Spleen (tissue), 11 donors: ENCODE measurements at regions not wholly inside any gene's neighbourhood (a gene's known extent, or its start where the extent isn't known, plus 50 kb on each side); places are given as distances from the start of the nearest gene placed in this dataset.
"Not testable (repeated sequence)": the region's sequence is repeated elsewhere in the genome, so short reads cannot be mapped to it uniquely, and the experiment has no call there.

ENCODE experiments used
- DNase-seq: peaks from one replicate; pipeline ENCODE4 v3.0.0-alpha.2; 2020
- H3K27ac ChIP-seq, 8 donors: fragments of 200-600 bp; sonication (generic) in 7 of 8; 1 replicate in 4 of 8; 2 replicates in 4 of 8; pipeline versions ENCODE4 v1.5.0 to v1.8.0; 2016 to 2021; ENCODE audit warnings: inconsistent platforms in 4 of 8, mild to moderate bottlenecking in 4 of 8, moderate library complexity in 1 of 8
- H3K27me3 ChIP-seq, 7 donors: fragments of 200-600 bp; sonication (generic) in 6 of 7; replicated peaks in 1 of 7; 1 replicate in 4 of 7; 2 replicates in 3 of 7; pipeline versions ENCODE4 v1.5.0 to v1.8.0; 2016 to 2021; ENCODE audit warnings: inconsistent platforms in 3 of 7, mild to moderate bottlenecking in 1 of 7
- H3K36me3 ChIP-seq, 6 donors: fragments of 200-600 bp; sonication (generic) in 5 of 6; 1 replicate in 4 of 6; 2 replicates in 2 of 6; pipeline versions ENCODE4 v1.5.0 to v1.8.0; 2016 to 2021; ENCODE audit warnings: inconsistent platforms in 2 of 6
- H3K4me1 ChIP-seq, 6 donors: fragments of 200-600 bp; sonication (generic) in 5 of 6; 1 replicate in 3 of 6; 2 replicates in 3 of 6; pipeline versions ENCODE4 v1.5.0 to v1.8.0; 2016 to 2021; ENCODE audit warnings: inconsistent platforms in 3 of 6
- H3K4me3 ChIP-seq, 8 donors: fragments of 200-600 bp; sonication (generic) in 7 of 8; 1 replicate in 4 of 8; 2 replicates in 4 of 8; pipeline versions ENCODE4 v1.5.0 to v1.8.0; 2016 to 2021; ENCODE audit warnings: inconsistent platforms in 4 of 8, mild to moderate bottlenecking in 4 of 8, moderate library complexity in 2 of 8
- H3K9me3 ChIP-seq, 8 donors: fragments of 200-600 bp; sonication (generic) in 7 of 8; 1 replicate in 4 of 8; 2 replicates in 4 of 8; pipeline versions ENCODE4 v1.5.0 to v1.8.0; 2016 to 2021; ENCODE audit warnings: inconsistent platforms in 4 of 8
- CTCF ChIP-seq, 11 experiments: fragments of 200-600 bp in 7 of 11; fragments of 450-650 bp in 4 of 11; sonication (generic) in 4 of 11; IDR thresholded peaks in 8 of 11; conservative IDR thresholded peaks in 3 of 11; 1 replicate in 7 of 11; 2 replicates in 4 of 11; pipeline versions ENCODE4 v1.4.0 to v1.8.0; 2016 to 2021; ENCODE audit warnings: antibody characterized with exemption in 11 of 11, inconsistent platforms in 4 of 11, mild to moderate bottlenecking in 1 of 11
- POLR2A ChIP-seq, 3 donors: fragments of 450-650 bp; IDR thresholded peaks; one replicate each; pipeline ENCODE4 v1.5.1; 2017; ENCODE audit warnings: antibody characterized with exemption in 3 of 3, mild to moderate bottlenecking in 1 of 3
- POLR2AphosphoS5 ChIP-seq, 3 donors: sonication (generic); formaldehyde crosslinking; IDR thresholded peaks; one replicate each; pipeline ENCODE4 v1.5.1; 2017; ENCODE audit warnings: antibody characterized with exemption in 3 of 3
- WGBS, 5 donors: extraction: QIAGEN DNeasy Blood & Tissue Kit in 3 of 5; methylation state at CpG; one replicate each; pipeline versions ENCODE4 v1.1.5 to v1.1.7; 2013 to 2018; 5-methylcytosine and 5-hydroxymethylcytosine counted together
- intact Hi-C: fragments of 100-400 bp; cut with DNase I; formaldehyde crosslinking; loops from one replicate; pipeline ENCODE4 v1.15.0; 2023; ENCODE audit warnings: low total_unique reads
- donor health status: healthy with polysubstance abuse.
- donor health status: DM: no; HTN: no; CAD: no; lungs with moderate emphysema.
- donor health status: DM: no; HTN: no; CAD: no.
- donor health status: Bipolar disorder and iron deficiency.
- donor health status: healthy.
- donor health status: DM: no; HTN: no; CAD: no.
- donor health status: DM: yes; HTN: yes; CAD: no.

GRCh38 chr18:73528066-73528465 lies 619.6 kb downstream of the FBXO15 start:
- intact Hi-C loops = no loop called here
- no peak for DNase-seq
- Histone ChIP-seq H3K27me3 (no peaks in the 10 kb centered on the region), H3K36me3 (no peaks in the 10 kb centered on the region), H3K27ac (no peak overlapping the region), H3K9me3 (peaks cover 0 to 12% (median 0%) of the 10 kb centered on the region in 8 donors), H3K4me3 (no peak overlapping the region), H3K4me1 (no peaks in the 10 kb centered on the region)
- WGBS, 5 donors = 87 to 99% (median 87%) methylated on average over 7 of the region's 7 CpGs
- no peak for TF ChIP-seq CTCF (IDR thresholded peaks at IDR 0.05 in 8 of 11, conservative IDR thresholded peaks at IDR 0.05 in 3 of 11)
- no peak for TF ChIP-seq POLR2A (IDR thresholded peaks at IDR 0.05)

GRCh38 chr18:73520229-73520628 lies 627.4 kb downstream of the FBXO15 start:
- Histone ChIP-seq H3K9me3 (peaks cover 0 to 5% (median 0%) of the 10 kb centered on the region in 8 donors), H3K4me3 (no peak overlapping the region), H3K27ac (no peak overlapping the region), H3K36me3 (no peaks in the 10 kb centered on the region), H3K27me3 (no peaks in the 10 kb centered on the region), H3K4me1 (no peaks in the 10 kb centered on the region)
- DNase-seq = no peak
- 78 to 91% (median 82%) methylated on average over 5 of the region's 5 CpGs for WGBS, 5 donors
- intact Hi-C loops = no loop called here
- no peak for TF ChIP-seq CTCF (IDR thresholded peaks at IDR 0.05 in 8 of 11, conservative IDR thresholded peaks at IDR 0.05 in 3 of 11)
- no peak for TF ChIP-seq POLR2A (IDR thresholded peaks at IDR 0.05)
- TF ChIP-seq POLR2AphosphoS5 (IDR thresholded peaks at IDR 0.05) = no peak

GRCh38 chr18:73516056-73516455 lies 631.6 kb downstream of the FBXO15 start:
- H3K4me1 ChIP-seq, DNase-seq, H3K27ac ChIP-seq, H3K36me3 ChIP-seq, intact Hi-C loops, H3K27me3 ChIP-seq, H3K9me3 ChIP-seq, H3K4me3 ChIP-seq: not testable (repeated sequence)
- 88 to 98% (median 93%) methylated on average over 2 of the region's 2 CpGs for WGBS, 5 donors

GRCh38 chr18:73514449-73514848 lies 633.2 kb downstream of the FBXO15 start:
- H3K9me3 ChIP-seq = no peaks in the 10 kb centered on the region
- no peaks in the 10 kb centered on the region for H3K27me3 ChIP-seq
- no peaks in the 10 kb centered on the region for H3K4me1 ChIP-seq
- no peak for DNase-seq
- TF ChIP-seq POLR2AphosphoS5 (IDR thresholded peaks at IDR 0.05) (no peak), CTCF (IDR thresholded peaks at IDR 0.05 in 8 of 11, conservative IDR thresholded peaks at IDR 0.05 in 3 of 11) (no peak), POLR2A (IDR thresholded peaks at IDR 0.05) (no peak)
- intact Hi-C loops = no loop called here
- WGBS, 5 donors = 89 to 100% (median 100%) methylated on average over 1 of the region's 1 CpG
- H3K4me3 ChIP-seq = no peak overlapping the region
- no peaks in the 10 kb centered on the region for H3K36me3 ChIP-seq
- no peak overlapping the region for H3K27ac ChIP-seq
